ENCODE measurements at regions not wholly inside any gene's neighbourhood (a gene's known extent, or its start where the extent isn't known, plus 50 kb on each side); places are given as distances from the start of the nearest gene placed in this dataset.

GRCh38 chr13:31910633-31911032 lies 120.9 kb upstream of the FRY start:
- no peak for TF ChIP-seq HDAC2 (CRISPR knock-in tag; IDR thresholded peaks at IDR 0.05)
- TF ChIP-seq BCL3 (CRISPR knock-in tag; IDR thresholded peaks at IDR 0.05) = no peak
